ENCODE measurements at regions not wholly inside any gene's neighbourhood (a gene's known extent, or its start where the extent isn't known, plus 50 kb on each side); places are given as distances from the start of the nearest gene placed in this dataset.

GRCh38 chr1:221522529-221522940 is 219.4 kb downstream of the DUSP10 start (continued):
- no peak for TF ChIP-seq JUNB (IDR thresholded peaks at IDR 0.05)
- TF ChIP-seq POLR2A (IDR thresholded peaks at IDR 0.05; ENCODE audit: low read depth, low read length), result no peak
- TF ChIP-seq ZSCAN29 (IDR thresholded peaks at IDR 0.05), result no peak
- no peak for TF ChIP-seq SPI1 (IDR thresholded peaks at IDR 0.05; ENCODE audit: borderline replicate concordance, insufficient read depth, low read depth, low read length)

GRCh38 chr1:221525749-221526148 is 216.1 kb downstream of the DUSP10 start:
- BruUV-seq (replicated peaks), result no TSS peak
- in situ Hi-C loops (cut with MboI) (no loop called here), intact Hi-C loops (cut with micrococcal nuclease; ENCODE audit: unreplicated experiment) (no loop called here)
- no peaks in the 10 kb centered on the region for H3K4me1 ChIP-seq (ENCODE audit: control insufficient read depth, insufficient read depth, low read length)
- POLR2A ChIA-PET, result no interaction called here
- H3K27ac ChIP-seq (ENCODE audit: control insufficient read depth, insufficient read depth), result no peak overlapping the region
- ATAC-seq (no peak), DNase-seq (ENCODE audit: low read depth, low spot score) (no peak), FAIRE-seq (no peak)
- no peaks in the 10 kb centered on the region for H4K20me1 ChIP-seq (ENCODE audit: control insufficient read depth, insufficient read depth)
- H3K27me3 ChIP-seq (replicated peaks in 1 of 2; ENCODE audit: control insufficient read depth in 2 of 2, insufficient read depth in 2 of 2, low read length in 1 of 2), result no peaks in the 10 kb centered on the region; a peak in 1 of 4 replicates
- H3K4me3 ChIP-seq, result no peak overlapping the region
- RAD21 ChIA-PET (ENCODE audit: unreplicated experiment), result no interaction called here
- no peaks in the 10 kb centered on the region; the same call in 2 of the 3 replicates for H3K9me3 ChIP-seq (replicated peaks; ENCODE audit: control insufficient read depth, insufficient read depth, low read length)
- CTCF ChIA-PET, result interaction anchor here (0.6 to 1.1 kb wide), 2 partner anchors 86 to 518 kb away, joined by 3 read pairs; no protein-coding TSS in a partner anchor
- H3K4me2 ChIP-seq (ENCODE audit: control insufficient read depth, insufficient read depth), result no peak overlapping the region
- SMC1A ChIA-PET (ENCODE audit: uncharacterized antibody, unreplicated experiment), result interaction anchor here (0.6 to 2.2 kb wide), 4 partner anchors 16 to 535 kb away, joined by 3 to 8 read pairs (median 3); no protein-coding TSS in a partner anchor
- no peak overlapping the region for H2AFZ ChIP-seq (ENCODE audit: control insufficient read depth, low read depth, low read length)
- 97% methylated on average over 2 of the region's 2 CpGs for WGBS (ENCODE audit: insufficient coverage, insufficient replicate concordance, low lambda C conversion rate, missing lambda C conversion rate)
- TF ChIP-seq NFYB (IDR thresholded peaks at IDR 0.05; ENCODE audit: insufficient read depth, low read depth, low read length), result no peak
- TF ChIP-seq KLF5 (IDR thresholded peaks at IDR 0.05; ENCODE audit: partially characterized antibody), result no peak
- TF ChIP-seq MTA3 (IDR thresholded peaks at IDR 0.05; ENCODE audit: borderline replicate concordance, low read length), result no peak
- no peak for TF ChIP-seq TCF7 (IDR thresholded peaks at IDR 0.05; ENCODE audit: borderline replicate concordance)
- TF ChIP-seq STAT1 (conservative IDR thresholded peaks at IDR 0.05), result no peak
- no peaks in the 10 kb centered on the region for H3K36me3 ChIP-seq (ENCODE audit: control insufficient read depth in 2 of 2, insufficient read depth in 2 of 2, low read length in 1 of 2)
- H3K9ac ChIP-seq (ENCODE audit: control insufficient read depth, insufficient read depth, low read length), result no peak overlapping the region
- H3K79me2 ChIP-seq (ENCODE audit: control insufficient read depth, insufficient read depth, low read length), result no peaks in the 10 kb centered on the region
